ENCODE measurements at regions not wholly inside any gene's neighbourhood (a gene's known extent, or its start where the extent isn't known, plus 50 kb on each side); places are given as distances from the start of the nearest gene placed in this dataset.

- intact Hi-C loops (cut with DNase I) = no loop called here
- no peaks in the 10 kb centered on the region for H3K27me3 ChIP-seq
- no peak overlapping the region for H3K4me3 ChIP-seq
- DNase-seq (no peak), ATAC-seq (no peak)
- peaks cover 0 to 24% (median 5%) of the 10 kb centered on the region in 12 donors for H3K9me3 ChIP-seq
- H3K4me1 ChIP-seq = no peaks in the 10 kb centered on the region
- TF ChIP-seq CTCF (IDR thresholded peaks at IDR 0.05) = no peak
- no peak for TF ChIP-seq POLR2A (IDR thresholded peaks at IDR 0.05)
- H3K36me3 ChIP-seq = no peaks in the 10 kb centered on the region
- no peak overlapping the region for H3K27ac ChIP-seq
Measured at GRCh38 chr18:53771664-53772063, 452.8 kb downstream of the MBD2 start.

GRCh38 chr18:53765211-53765610 lies 459.3 kb downstream of the MBD2 start:
- ATAC-seq (no peak), DNase-seq (no peak)
- no peak overlapping the region for H3K4me3 ChIP-seq
- no peaks in the 10 kb centered on the region for H3K27me3 ChIP-seq
- peaks cover 0 to 23% (median 5%) of the 10 kb centered on the region in 12 donors for H3K9me3 ChIP-seq
- H3K27ac ChIP-seq = no peak overlapping the region
- TF ChIP-seq POLR2A (IDR thresholded peaks at IDR 0.05) = no peak
- TF ChIP-seq CTCF (IDR thresholded peaks at IDR 0.05) = no peak
- no peaks in the 10 kb centered on the region for H3K36me3 ChIP-seq
- intact Hi-C loops (cut with DNase I) = no loop called here
- 71 to 88% (median 85%) methylated on average over 3 of the region's 3 CpGs for WGBS, 4 donors
- H3K4me1 ChIP-seq = no peaks in the 10 kb centered on the region

- DNase-seq = no peak
Measured at GRCh38 chr18:53764086-53764485, 460.4 kb downstream of the MBD2 start.

GRCh38 chr18:53757328-53757727 lies 467.1 kb downstream of the MBD2 start:
- TF ChIP-seq POLR2A (IDR thresholded peaks at IDR 0.05) (no peak), CTCF (IDR thresholded peaks at IDR 0.05) (no peak)
- Histone ChIP-seq H3K36me3 (no peaks in the 10 kb centered on the region), H3K9me3 (peaks cover 0 to 2% (median 0%) of the 10 kb centered on the region in 12 donors), H3K27me3 (no peaks in the 10 kb centered on the region), H3K4me1 (no peaks in the 10 kb centered on the region), H3K27ac (no peak overlapping the region), H3K4me3 (no peak overlapping the region)
- ATAC-seq (no peak), DNase-seq (no peak)
- intact Hi-C loops (cut with DNase I) = no loop called here
- WGBS, 4 donors = 56 to 72% (median 68%) methylated on average over 2 of the region's 2 CpGs

More at GRCh38 chr18:53764086-53764485, 460.4 kb downstream of the MBD2 start:
- no peak overlapping the region for H3K27ac ChIP-seq
- intact Hi-C loops (cut with DNase I) = no loop called here
- no peak overlapping the region for H3K4me3 ChIP-seq
- H3K36me3 ChIP-seq = no peaks in the 10 kb centered on the region
- TF ChIP-seq POLR2A (IDR thresholded peaks at IDR 0.05) (no peak), CTCF (IDR thresholded peaks at IDR 0.05) (no peak)
- no peaks in the 10 kb centered on the region for H3K27me3 ChIP-seq
- 91 to 100% (median 94%) methylated on average over 1 of the region's 1 CpG for WGBS, 4 donors
- peaks cover 0 to 23% (median 5%) of the 10 kb centered on the region in 12 donors for H3K9me3 ChIP-seq
- H3K4me1 ChIP-seq = no peaks in the 10 kb centered on the region
- ATAC-seq = no peak
